ENCODE measurements at regions not wholly inside any gene's neighbourhood (a gene's known extent, or its start where the extent isn't known, plus 50 kb on each side); places are given as distances from the start of the nearest gene placed in this dataset.

- TF ChIP-seq POLR2A (IDR thresholded peaks at IDR 0.05), result no peak
- TF ChIP-seq, protein P1, sequence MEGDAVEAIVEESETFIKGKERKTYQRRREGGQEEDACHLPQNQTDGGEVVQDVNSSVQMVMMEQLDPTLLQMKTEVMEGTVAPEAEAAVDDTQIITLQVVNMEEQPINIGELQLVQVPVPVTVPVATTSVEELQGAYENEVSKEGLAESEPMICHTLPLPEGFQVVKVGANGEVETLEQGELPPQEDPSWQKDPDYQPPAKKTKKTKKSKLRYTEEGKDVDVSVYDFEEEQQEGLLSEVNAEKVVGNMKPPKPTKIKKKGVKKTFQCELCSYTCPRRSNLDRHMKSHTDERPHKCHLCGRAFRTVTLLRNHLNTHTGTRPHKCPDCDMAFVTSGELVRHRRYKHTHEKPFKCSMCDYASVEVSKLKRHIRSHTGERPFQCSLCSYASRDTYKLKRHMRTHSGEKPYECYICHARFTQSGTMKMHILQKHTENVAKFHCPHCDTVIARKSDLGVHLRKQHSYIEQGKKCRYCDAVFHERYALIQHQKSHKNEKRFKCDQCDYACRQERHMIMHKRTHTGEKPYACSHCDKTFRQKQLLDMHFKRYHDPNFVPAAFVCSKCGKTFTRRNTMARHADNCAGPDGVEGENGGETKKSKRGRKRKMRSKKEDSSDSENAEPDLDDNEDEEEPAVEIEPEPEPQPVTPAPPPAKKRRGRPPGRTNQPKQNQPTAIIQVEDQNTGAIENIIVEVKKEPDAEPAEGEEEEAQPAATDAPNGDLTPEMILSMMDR (IDR thresholded peaks at IDR 0.05), result no peak
These were observed 645.0 kb downstream of the CBLN2 start for GRCh38 chr18:71899183-71899582.
